ENCODE measurements at regions not wholly inside any gene's neighbourhood (a gene's known extent, or its start where the extent isn't known, plus 50 kb on each side); places are given as distances from the start of the nearest gene placed in this dataset.

GRCh38 chr7:149682038-149682437 lies 91.3 kb downstream of the ZNF467 start:
- Mint-ChIP-seq H3K4me3 (no peak overlapping the region), H3K27ac (peak overlapping the region; percentile 55; the same call in 1 of the 2 replicates), H3K4me1 (peaks cover 44% of the 10 kb centered on the region), H3K36me3 (no peaks in the 10 kb centered on the region), H3K27me3 (ENCODE audit: low read depth) (no peaks in the 10 kb centered on the region; the same call in 1 of the 2 replicates), H3K9me3 (peaks cover 24% of the 10 kb centered on the region)
- POLR2A ChIA-PET, result no interaction called here
- ATAC-seq (peak; percentile 29), DNase-seq (ENCODE audit: low spot score) (no peak)
- CTCF ChIA-PET, result interaction anchor here (1.0 to 5.7 kb wide), 3 partner anchors 20 to 25 kb away, joined by 3 to 50 read pairs (median 5); no protein-coding TSS in a partner anchor
- TF ChIP-seq NFYB (CRISPR knock-in tag; conservative IDR thresholded peaks at IDR 0.05; ENCODE audit: low read depth), result no peak
- no peak for TF ChIP-seq PRDM15 (CRISPR knock-in tag; IDR thresholded peaks at IDR 0.05)
- no peak for TF ChIP-seq ZSCAN18 (CRISPR knock-in tag; IDR thresholded peaks at IDR 0.05)
- TF ChIP-seq IRF2 (CRISPR knock-in tag; IDR thresholded peaks at IDR 0.05; ENCODE audit: borderline replicate concordance, low read depth), result no peak
- no peak for TF ChIP-seq ZNF121 (CRISPR knock-in tag; IDR thresholded peaks at IDR 0.05)

GRCh38 chr7:149681274-149681673 lies 92.1 kb downstream of the ZNF467 start:
- no peak for TF ChIP-seq CREM (CRISPR knock-in tag; IDR thresholded peaks at IDR 0.05)
- no peak for TF ChIP-seq E2F5 (CRISPR knock-in tag; IDR thresholded peaks at IDR 0.05)
- TF ChIP-seq CDX4 (CRISPR knock-in tag; IDR thresholded peaks at IDR 0.05; ENCODE audit: borderline replicate concordance), result no peak
- no peak for TF ChIP-seq ZMAT4 (CRISPR knock-in tag; IDR thresholded peaks at IDR 0.05)
- TF ChIP-seq FOXK1 (CRISPR knock-in tag; IDR thresholded peaks at IDR 0.05), result no peak
- no peak for TF ChIP-seq ZNF512 (CRISPR knock-in tag; IDR thresholded peaks at IDR 0.05; ENCODE audit: borderline replicate concordance)
- no peak for TF ChIP-seq ELF4 (CRISPR knock-in tag; IDR thresholded peaks at IDR 0.05; ENCODE audit: low read depth)
- no peak for TF ChIP-seq ZNF416 (CRISPR knock-in tag; IDR thresholded peaks at IDR 0.05)
- no peak for TF ChIP-seq ATF6 (CRISPR knock-in tag; IDR thresholded peaks at IDR 0.05)
- Mint-ChIP-seq H3K4me1 (peaks cover 39% of the 10 kb centered on the region), H3K4me3 (no peak overlapping the region), H3K27me3 (ENCODE audit: low read depth) (no peaks in the 10 kb centered on the region; the same call in 1 of the 2 replicates), H3K27ac (peak overlapping the region; percentile 72), H3K36me3 (no peaks in the 10 kb centered on the region), H3K9me3 (peaks cover 24% of the 10 kb centered on the region)
- ChIA-PET POLR2A (no interaction called here), CTCF (interaction anchor here (0.8 to 1.9 kb wide), 5 partner anchors 19 to 61 kb away, joined by 3 to 15 read pairs (median 3); no protein-coding TSS in a partner anchor)
- peak; percentile 65 for ATAC-seq
- no peak for DNase-seq (ENCODE audit: low spot score)
